ENCODE measurements at regions not wholly inside any gene's neighbourhood (a gene's known extent, or its start where the extent isn't known, plus 50 kb on each side); places are given as distances from the start of the nearest gene placed in this dataset.
A peak's percentile ranks its signal among the peaks of the same experiment; 100 is the strongest.

GRCh38 chr6:26232306-26232939, 132.6 kb upstream of the BTN3A2 start:
- DNase-seq (no peak), ATAC-seq (no peak)
- Histone ChIP-seq H3K4me3 (no peak overlapping the region), H3K36me3 (ENCODE audit: insufficient read depth in 1 of 2, low read depth in 1 of 2) (no peaks in the 10 kb centered on the region), H3K9me3 (no peaks in the 10 kb centered on the region), H3K27ac (no peak overlapping the region), H3K27me3 (ENCODE audit: insufficient read depth in 3 of 3, low read length in 2 of 3) (peaks cover 0 to 79% (median 18%) of the 10 kb centered on the region in 3 donors), H3K4me1 (peaks cover 19% of the 10 kb centered on the region)
- WGBS, 3 donors = 64 to 77% (median 65%) methylated on average over 7 of the region's 7 CpGs
- intact Hi-C loops (cut with DNase I) = loop anchor here in 1 of 2 donors (5.0 kb wide), 2 partner anchors 35 to 40 kb away; a partner anchor contains a TSS
- TF ChIP-seq, protein P1, sequence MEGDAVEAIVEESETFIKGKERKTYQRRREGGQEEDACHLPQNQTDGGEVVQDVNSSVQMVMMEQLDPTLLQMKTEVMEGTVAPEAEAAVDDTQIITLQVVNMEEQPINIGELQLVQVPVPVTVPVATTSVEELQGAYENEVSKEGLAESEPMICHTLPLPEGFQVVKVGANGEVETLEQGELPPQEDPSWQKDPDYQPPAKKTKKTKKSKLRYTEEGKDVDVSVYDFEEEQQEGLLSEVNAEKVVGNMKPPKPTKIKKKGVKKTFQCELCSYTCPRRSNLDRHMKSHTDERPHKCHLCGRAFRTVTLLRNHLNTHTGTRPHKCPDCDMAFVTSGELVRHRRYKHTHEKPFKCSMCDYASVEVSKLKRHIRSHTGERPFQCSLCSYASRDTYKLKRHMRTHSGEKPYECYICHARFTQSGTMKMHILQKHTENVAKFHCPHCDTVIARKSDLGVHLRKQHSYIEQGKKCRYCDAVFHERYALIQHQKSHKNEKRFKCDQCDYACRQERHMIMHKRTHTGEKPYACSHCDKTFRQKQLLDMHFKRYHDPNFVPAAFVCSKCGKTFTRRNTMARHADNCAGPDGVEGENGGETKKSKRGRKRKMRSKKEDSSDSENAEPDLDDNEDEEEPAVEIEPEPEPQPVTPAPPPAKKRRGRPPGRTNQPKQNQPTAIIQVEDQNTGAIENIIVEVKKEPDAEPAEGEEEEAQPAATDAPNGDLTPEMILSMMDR (IDR thresholded peaks at IDR 0.05) = no peak

DNA sequence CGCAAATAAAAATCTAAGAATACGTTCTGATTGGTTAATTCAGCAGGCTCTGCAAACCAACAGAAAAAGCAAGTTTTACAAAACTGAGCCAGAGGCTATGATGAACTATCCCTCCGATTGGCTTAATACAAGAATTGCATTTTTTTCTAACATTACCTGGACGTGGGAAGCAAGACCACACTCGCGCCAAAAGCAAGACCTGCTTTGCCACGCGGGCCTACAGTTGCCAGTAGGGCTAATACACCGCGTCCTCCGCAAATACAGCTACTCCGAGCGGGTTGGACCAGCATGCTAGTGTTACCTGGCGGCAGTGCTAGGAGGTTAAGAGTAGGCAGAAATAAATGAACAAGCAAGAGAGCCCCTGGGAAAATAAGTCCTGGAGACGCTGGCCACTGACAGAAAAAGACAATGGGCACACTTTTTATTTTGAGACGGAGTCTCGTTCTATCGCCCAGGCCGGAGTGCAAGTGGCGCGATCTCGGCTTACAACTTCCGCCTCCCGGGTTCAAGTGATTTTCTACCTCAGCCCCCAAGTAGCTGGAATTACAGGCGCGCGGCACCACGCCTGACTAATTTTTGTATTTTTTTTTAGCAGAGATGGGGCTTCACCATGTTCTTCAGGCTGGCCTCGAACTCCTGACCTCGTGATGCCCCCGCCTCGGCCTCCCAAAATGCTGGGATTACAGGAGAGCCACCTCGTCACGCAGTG, 131.9 kb upstream of the BTN3A2 start:
- ATAC-seq (no peak), DNase-seq (no peak)
- intact Hi-C loops (cut with DNase I) = loop anchor here in 1 of 2 donors (5.0 kb wide), 2 partner anchors 36 to 39 kb away; a partner anchor contains a TSS
- H3K9me3 ChIP-seq = no peaks in the 10 kb centered on the region
- peak overlapping the region; percentile 64 for H3K4me3 ChIP-seq
- WGBS, 3 donors = 18 to 21% (median 18%) methylated on average over 34 of the region's 34 CpGs
- H3K27me3 ChIP-seq (ENCODE audit: insufficient read depth in 3 of 3, low read length in 2 of 3) = peaks cover 0 to 82% (median 18%) of the 10 kb centered on the region in 3 donors
- TF ChIP-seq, protein P1 (IDR thresholded peaks at IDR 0.05) = no peak
- H3K27ac ChIP-seq = no peak overlapping the region
- no peaks in the 10 kb centered on the region for H3K36me3 ChIP-seq (ENCODE audit: insufficient read depth in 1 of 2, low read depth in 1 of 2)
- H3K4me1 ChIP-seq = peaks cover 19% of the 10 kb centered on the region

DNA sequence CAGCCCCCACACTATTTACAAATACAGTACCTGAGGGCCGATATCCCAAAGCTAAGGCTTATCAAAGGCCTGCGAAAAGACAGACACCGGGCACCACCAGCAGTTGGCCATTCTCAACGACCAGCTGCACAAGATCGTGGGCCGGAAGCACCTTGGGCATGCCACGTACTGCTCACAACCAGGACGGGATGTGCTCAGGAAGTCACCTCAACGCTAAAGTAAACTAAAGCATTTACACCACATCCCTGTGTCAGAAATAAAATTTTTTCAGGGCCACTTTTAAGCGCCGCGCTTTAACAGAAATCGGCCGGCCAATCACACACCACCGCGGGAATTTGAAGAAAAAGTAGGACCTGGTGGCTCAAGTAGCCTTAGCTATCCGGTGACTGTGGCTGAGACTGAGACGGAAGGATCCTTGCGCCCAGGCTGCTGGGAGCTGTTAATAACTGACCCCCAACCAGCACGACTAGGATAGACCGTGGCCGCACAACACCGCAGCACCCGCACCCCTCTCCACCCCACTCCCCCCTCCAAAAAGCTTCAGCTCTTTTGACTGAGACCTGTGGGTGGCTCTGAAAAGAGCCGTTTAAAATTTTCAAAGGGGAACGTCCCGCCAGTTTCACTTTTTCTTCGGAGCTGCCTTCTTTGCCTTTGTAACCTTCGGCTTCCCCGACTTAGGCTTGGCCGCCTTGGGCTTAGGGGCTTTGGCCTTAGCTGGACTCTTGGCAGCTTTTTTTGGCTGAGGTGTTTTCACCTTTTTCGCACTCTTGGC, 131.2 kb upstream of the BTN3A2 start:
- H3K9me3 ChIP-seq = no peaks in the 10 kb centered on the region
- H3K36me3 ChIP-seq (ENCODE audit: insufficient read depth in 1 of 2, low read depth in 1 of 2) = no peaks in the 10 kb centered on the region
- H3K4me3 ChIP-seq = peak overlapping the region; percentile 64
- H3K27ac ChIP-seq = peak overlapping the region; percentile 51
- TF ChIP-seq, protein P1 (IDR thresholded peaks at IDR 0.05) = no peak
- peaks cover 19% of the 10 kb centered on the region for H3K4me1 ChIP-seq
- peaks cover 0 to 86% (median 18%) of the 10 kb centered on the region in 3 donors for H3K27me3 ChIP-seq (ENCODE audit: insufficient read depth in 3 of 3, low read length in 2 of 3)
- peak; percentile 53 to 67 (median 60) for ATAC-seq
- DNase-seq = peak in 1 of 2 donors; percentile 57
- intact Hi-C loops (cut with DNase I) = loop anchor here in 1 of 2 donors (5.0 kb wide), 2 partner anchors 37 to 38 kb away; a partner anchor contains a TSS
- 0 to 2% (median 1%) methylated on average over 32 of the region's 32 CpGs for WGBS, 3 donors

DNA sequence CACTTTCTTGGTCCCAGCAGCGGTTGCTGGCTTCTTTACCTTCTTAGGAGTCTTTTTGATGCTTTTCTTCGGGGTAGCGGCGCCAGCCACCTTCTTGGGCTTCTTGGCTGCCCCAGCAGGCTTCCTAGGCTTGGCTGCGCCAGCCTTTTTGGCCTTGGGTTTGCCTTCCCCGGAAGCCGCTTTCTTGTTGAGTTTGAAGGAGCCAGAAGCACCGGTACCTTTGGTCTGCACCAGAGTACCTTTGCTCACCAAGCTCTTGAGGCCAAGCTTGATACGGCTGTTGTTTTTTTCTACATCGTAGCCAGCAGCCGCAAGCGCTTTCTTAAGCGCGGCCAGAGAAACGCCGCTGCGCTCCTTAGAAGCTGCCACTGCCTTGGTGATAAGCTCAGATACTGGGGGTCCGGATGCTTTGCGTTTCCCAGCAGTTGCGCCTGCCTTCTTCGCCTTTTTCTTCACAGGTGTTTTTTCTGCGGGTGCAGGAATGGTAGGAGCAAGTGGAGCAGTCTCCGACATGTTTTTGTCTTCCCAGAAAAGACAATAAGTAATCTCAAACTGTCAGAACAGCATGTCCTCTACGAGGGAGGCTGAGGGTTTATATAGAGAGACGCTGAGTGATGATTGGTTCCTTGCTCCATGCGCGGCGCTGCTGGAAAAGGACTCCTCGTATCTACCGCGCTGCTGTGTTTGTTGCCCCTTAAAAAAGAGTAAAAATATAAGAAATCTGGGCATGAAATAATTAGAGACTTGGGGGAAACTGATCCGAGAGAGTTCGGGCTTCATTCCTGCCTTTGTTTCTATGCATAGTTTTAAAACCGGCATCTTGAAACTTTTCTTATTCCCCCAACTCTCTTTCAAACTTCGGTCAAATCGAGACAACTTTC, 130.3 kb upstream of the BTN3A2 start:
- TF ChIP-seq, protein P1 (IDR thresholded peaks at IDR 0.05) = no peak
- peak overlapping the region; percentile 51 for H3K27ac ChIP-seq
- no peaks in the 10 kb centered on the region for H3K36me3 ChIP-seq (ENCODE audit: insufficient read depth in 1 of 2, low read depth in 1 of 2)
- DNase-seq (peak in 1 of 2 donors; percentile 64), ATAC-seq (peak; percentile 55 to 67 (median 58))
- WGBS, 3 donors = 1 to 5% (median 2%) methylated on average over 36 of the region's 36 CpGs
- H3K4me3 ChIP-seq = peak overlapping the region; percentile 64
- peaks cover 19% of the 10 kb centered on the region for H3K4me1 ChIP-seq
- peaks cover 0 to 94% (median 18%) of the 10 kb centered on the region in 3 donors for H3K27me3 ChIP-seq (ENCODE audit: insufficient read depth in 3 of 3, low read length in 2 of 3)
- H3K9me3 ChIP-seq = no peaks in the 10 kb centered on the region
- intact Hi-C loops (cut with DNase I) = loop anchor here in 1 of 2 donors (5.0 kb wide), 2 partner anchors 37 to 38 kb away; a partner anchor contains a TSS

Measured in psoas muscle (tissue), 7 donors.